ENCODE measurements at regions not wholly inside any gene's neighbourhood (a gene's known extent, or its start where the extent isn't known, plus 50 kb on each side); places are given as distances from the start of the nearest gene placed in this dataset.

DNA sequence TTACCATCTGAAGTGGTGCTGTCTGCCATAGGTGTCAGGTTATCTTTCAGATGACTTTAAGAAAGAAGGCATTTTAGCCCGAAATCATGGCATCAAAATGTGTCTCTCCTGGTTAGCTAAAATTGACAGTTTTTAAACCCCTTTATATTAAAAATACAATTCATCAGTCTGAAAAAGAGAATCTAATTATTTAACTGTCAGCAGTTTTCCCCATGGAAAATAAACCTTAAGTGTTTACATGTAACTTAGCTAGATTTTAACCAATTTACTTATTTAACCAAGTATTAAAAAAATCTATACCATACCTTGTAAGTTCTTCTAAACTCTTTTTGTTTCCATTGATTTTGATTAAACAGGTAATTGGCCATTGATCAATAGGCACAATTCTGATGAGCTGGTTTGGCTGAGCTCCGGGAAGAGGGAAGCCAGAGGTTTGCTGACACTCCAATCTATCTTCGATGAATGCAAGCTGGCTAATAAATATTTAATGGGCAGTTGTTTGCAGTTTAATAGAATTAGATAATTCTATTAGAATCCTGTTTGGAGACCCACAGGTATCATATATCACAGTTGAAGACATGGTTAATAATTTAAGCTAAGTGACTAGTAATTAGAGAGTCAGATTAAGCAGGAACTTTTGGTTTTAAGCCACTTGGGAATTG, 114.0 kb downstream of the MAT2B start:
- ChIA-PET POLR2A (no interaction called here), CTCF (interaction anchor here (0.9 kb wide), 1 partner anchor 885 kb away, joined by 3 read pairs; no protein-coding TSS in a partner anchor)
- TF ChIP-seq EZH2 (IDR thresholded peaks at IDR 0.05; ENCODE audit: borderline replicate concordance, low read depth, low read length, severe bottlenecking) (no peak), GATA2 (IDR thresholded peaks at IDR 0.05; ENCODE audit: insufficient read depth, insufficient read length, low read depth, low read length) (no peak), FOS (IDR thresholded peaks at IDR 0.05; ENCODE audit: borderline replicate concordance, insufficient read depth, low read length) (no peak), POLR2A (IDR thresholded peaks at IDR 0.05; ENCODE audit: low read depth, low read length) (no peak), MYC (IDR thresholded peaks at IDR 0.05; ENCODE audit: low read depth, low read length) (no peak), POLR2AphosphoS5 (IDR thresholded peaks at IDR 0.05; ENCODE audit: insufficient read depth, low read depth, low read length) (no peak), JUN (IDR thresholded peaks at IDR 0.05; ENCODE audit: borderline replicate concordance, insufficient read depth, insufficient read length, low read depth) (no peak)
- TF ChIP-seq, protein P1, sequence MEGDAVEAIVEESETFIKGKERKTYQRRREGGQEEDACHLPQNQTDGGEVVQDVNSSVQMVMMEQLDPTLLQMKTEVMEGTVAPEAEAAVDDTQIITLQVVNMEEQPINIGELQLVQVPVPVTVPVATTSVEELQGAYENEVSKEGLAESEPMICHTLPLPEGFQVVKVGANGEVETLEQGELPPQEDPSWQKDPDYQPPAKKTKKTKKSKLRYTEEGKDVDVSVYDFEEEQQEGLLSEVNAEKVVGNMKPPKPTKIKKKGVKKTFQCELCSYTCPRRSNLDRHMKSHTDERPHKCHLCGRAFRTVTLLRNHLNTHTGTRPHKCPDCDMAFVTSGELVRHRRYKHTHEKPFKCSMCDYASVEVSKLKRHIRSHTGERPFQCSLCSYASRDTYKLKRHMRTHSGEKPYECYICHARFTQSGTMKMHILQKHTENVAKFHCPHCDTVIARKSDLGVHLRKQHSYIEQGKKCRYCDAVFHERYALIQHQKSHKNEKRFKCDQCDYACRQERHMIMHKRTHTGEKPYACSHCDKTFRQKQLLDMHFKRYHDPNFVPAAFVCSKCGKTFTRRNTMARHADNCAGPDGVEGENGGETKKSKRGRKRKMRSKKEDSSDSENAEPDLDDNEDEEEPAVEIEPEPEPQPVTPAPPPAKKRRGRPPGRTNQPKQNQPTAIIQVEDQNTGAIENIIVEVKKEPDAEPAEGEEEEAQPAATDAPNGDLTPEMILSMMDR (IDR thresholded peaks at IDR 0.05; ENCODE audit: extremely low read depth in 1 of 2, insufficient read depth in 1 of 2, low read depth in 1 of 2, low read length in 2 of 2) = no peak
- TF ChIP-seq, protein P2, sequence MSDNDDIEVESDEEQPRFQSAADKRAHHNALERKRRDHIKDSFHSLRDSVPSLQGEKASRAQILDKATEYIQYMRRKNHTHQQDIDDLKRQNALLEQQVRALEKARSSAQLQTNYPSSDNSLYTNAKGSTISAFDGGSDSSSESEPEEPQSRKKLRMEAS (IDR thresholded peaks at IDR 0.05; ENCODE audit: insufficient read depth, insufficient read length) = no peak
- H3K36me3 ChIP-seq (ENCODE audit: control insufficient read depth in 2 of 2, extremely low read depth in 1 of 2, insufficient read depth in 2 of 2, low read length in 2 of 2) = no peaks in the 10 kb centered on the region
- H3K9ac ChIP-seq (replicated peaks; ENCODE audit: extremely low read depth, insufficient read depth, low read length) = no peak overlapping the region
- H3K9me3 ChIP-seq (replicated peaks; ENCODE audit: control insufficient read depth, insufficient read depth, low read length) = no peaks in the 10 kb centered on the region
- no peaks in the 10 kb centered on the region for H3K79me2 ChIP-seq (ENCODE audit: control insufficient read depth, insufficient read depth, low read length)
- no peak overlapping the region for H3K27ac ChIP-seq (ENCODE audit: insufficient read depth, low read depth, low read length)
- H3K27me3 ChIP-seq (ENCODE audit: control insufficient read depth in 2 of 2, insufficient read depth in 2 of 2, low read length in 2 of 2) = no peaks in the 10 kb centered on the region
- dilution Hi-C loops (cut with MboI; ENCODE audit: extremely low pct_ligation_motif_present, low sequenced_read_pairs) (no loop called here), intact Hi-C loops (cut with micrococcal nuclease) (no loop called here)
- no peaks in the 10 kb centered on the region for H4K20me1 ChIP-seq (replicated peaks; ENCODE audit: control insufficient read depth, extremely low read depth, insufficient read depth, low read length)
- FAIRE-seq (no peak), DNase-seq (ENCODE audit: low read depth, low spot score) (no peak)
- H3K4me2 ChIP-seq (ENCODE audit: insufficient read depth, low read length) = no peak overlapping the region
- H3K4me1 ChIP-seq (ENCODE audit: control insufficient read depth, extremely low read depth, insufficient read depth, low read length) = no peaks in the 10 kb centered on the region
- no TSS peak for BruUV-seq (replicated peaks)
- no peaks in the 10 kb centered on the region for H3K9me1 ChIP-seq (replicated peaks; ENCODE audit: control insufficient read depth, extremely low read depth, insufficient read depth, low read length)
- no peak overlapping the region for H3K4me3 ChIP-seq (replicated peaks in 1 of 3; ENCODE audit: insufficient read depth in 1 of 3, low read depth in 1 of 3, low read length in 3 of 3)
- no peak overlapping the region for H2AFZ ChIP-seq (ENCODE audit: low read depth, low read length)

Data from endothelial cell of umbilical vein (primary cell).